ENCODE measurements at regions not wholly inside any gene's neighbourhood (a gene's known extent, or its start where the extent isn't known, plus 50 kb on each side); places are given as distances from the start of the nearest gene placed in this dataset.

DNA sequence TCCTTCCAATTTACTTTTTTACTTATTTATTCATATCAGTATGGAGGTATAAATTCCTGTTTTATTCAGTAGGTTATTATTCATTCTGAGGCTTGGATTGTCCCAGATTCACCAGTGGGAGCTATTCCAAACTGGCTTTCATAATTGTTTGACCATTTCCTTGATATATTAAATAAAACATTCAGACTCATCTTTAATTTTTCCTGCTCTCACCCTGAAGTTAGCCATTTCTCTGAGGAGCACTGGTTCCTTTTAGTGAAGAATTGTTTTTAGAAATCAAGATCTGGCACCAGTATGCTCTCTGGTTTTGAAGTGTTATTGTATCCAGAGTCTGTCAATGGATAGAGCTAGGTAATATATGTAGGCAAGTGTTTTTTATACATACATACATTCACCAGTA is 66.9 kb upstream of the DCBLD2 start:
- ChIA-PET POLR2A (interaction anchor here (0.7 to 1.5 kb wide), 3 partner anchors 17 to 52 kb away, joined by 3 read pairs; no protein-coding TSS in a partner anchor), CTCF (interaction anchor here (0.7 to 1.6 kb wide), 3 partner anchors 23 to 67 kb away, joined by 3 to 4 read pairs (median 3); partner anchors contain the start of gene DCBLD2)
- H3K36me3 Mint-ChIP-seq (ENCODE audit: insufficient read depth, unreplicated experiment) = no peaks in the 10 kb centered on the region
- H3K27me3 Mint-ChIP-seq (ENCODE audit: insufficient read depth, unreplicated experiment) = no peaks in the 10 kb centered on the region
- H3K27ac Mint-ChIP-seq (ENCODE audit: low read depth, unreplicated experiment) = no peak overlapping the region
- peaks cover 36% of the 10 kb centered on the region for H3K4me1 Mint-ChIP-seq (ENCODE audit: insufficient read depth, unreplicated experiment)
- TF ChIP-seq, protein P1, sequence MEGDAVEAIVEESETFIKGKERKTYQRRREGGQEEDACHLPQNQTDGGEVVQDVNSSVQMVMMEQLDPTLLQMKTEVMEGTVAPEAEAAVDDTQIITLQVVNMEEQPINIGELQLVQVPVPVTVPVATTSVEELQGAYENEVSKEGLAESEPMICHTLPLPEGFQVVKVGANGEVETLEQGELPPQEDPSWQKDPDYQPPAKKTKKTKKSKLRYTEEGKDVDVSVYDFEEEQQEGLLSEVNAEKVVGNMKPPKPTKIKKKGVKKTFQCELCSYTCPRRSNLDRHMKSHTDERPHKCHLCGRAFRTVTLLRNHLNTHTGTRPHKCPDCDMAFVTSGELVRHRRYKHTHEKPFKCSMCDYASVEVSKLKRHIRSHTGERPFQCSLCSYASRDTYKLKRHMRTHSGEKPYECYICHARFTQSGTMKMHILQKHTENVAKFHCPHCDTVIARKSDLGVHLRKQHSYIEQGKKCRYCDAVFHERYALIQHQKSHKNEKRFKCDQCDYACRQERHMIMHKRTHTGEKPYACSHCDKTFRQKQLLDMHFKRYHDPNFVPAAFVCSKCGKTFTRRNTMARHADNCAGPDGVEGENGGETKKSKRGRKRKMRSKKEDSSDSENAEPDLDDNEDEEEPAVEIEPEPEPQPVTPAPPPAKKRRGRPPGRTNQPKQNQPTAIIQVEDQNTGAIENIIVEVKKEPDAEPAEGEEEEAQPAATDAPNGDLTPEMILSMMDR (IDR thresholded peaks at IDR 0.05; ENCODE audit: unreplicated experiment) = no peak
- no peak overlapping the region for H3K4me3 Mint-ChIP-seq (ENCODE audit: unreplicated experiment)
- H3K9me3 Mint-ChIP-seq (ENCODE audit: unreplicated experiment) = no peaks in the 10 kb centered on the region
- no TSS peak for BruUV-seq (replicated peaks)
- intact Hi-C loops (cut with micrococcal nuclease) = no loop called here
- no peak for DNase-seq (ENCODE audit: unreplicated experiment)

DNA sequence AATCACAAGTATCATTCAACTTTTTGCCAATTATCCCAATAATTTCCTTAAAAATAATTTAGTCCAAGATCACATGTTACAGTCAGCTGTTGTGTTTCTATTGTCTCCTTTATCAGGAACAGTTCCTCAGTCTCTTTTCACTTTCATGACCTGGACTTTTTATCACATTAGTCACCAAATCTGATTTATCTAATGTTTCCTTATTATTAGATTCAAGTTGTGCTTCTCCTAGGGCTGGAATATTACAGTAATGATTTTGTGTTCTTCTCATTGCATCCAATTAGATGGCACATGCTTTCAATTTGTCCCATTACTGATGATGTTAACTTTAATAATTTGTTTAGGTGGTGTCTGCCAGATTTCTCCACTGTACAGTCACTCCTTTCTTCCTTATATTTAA is 66.3 kb upstream of the DCBLD2 start:
- no TSS peak for BruUV-seq (replicated peaks)
- Mint-ChIP-seq H3K9me3 (ENCODE audit: unreplicated experiment) (no peaks in the 10 kb centered on the region), H3K4me1 (ENCODE audit: insufficient read depth, unreplicated experiment) (peaks cover 33% of the 10 kb centered on the region), H3K36me3 (ENCODE audit: insufficient read depth, unreplicated experiment) (no peaks in the 10 kb centered on the region), H3K27me3 (ENCODE audit: insufficient read depth, unreplicated experiment) (no peaks in the 10 kb centered on the region), H3K4me3 (ENCODE audit: unreplicated experiment) (no peak overlapping the region), H3K27ac (ENCODE audit: low read depth, unreplicated experiment) (no peak overlapping the region)
- intact Hi-C loops (cut with micrococcal nuclease) = no loop called here
- CTCF ChIA-PET = interaction anchor here (1.1 kb wide), 1 partner anchor 26 kb away, joined by 4 read pairs; no protein-coding TSS in a partner anchor
- POLR2A ChIA-PET = interaction anchor here (1.5 kb wide), 1 partner anchor 18 kb away, joined by 3 read pairs; no protein-coding TSS in a partner anchor
- no peak for DNase-seq (ENCODE audit: unreplicated experiment)
- TF ChIP-seq, protein P1 (IDR thresholded peaks at IDR 0.05; ENCODE audit: unreplicated experiment) = no peak

- ChIA-PET POLR2A (interaction anchor here (1.5 kb wide), 1 partner anchor 18 kb away, joined by 3 read pairs; no protein-coding TSS in a partner anchor), CTCF (interaction anchor here (1.1 kb wide), 1 partner anchor 27 kb away, joined by 4 read pairs; no protein-coding TSS in a partner anchor)
- BruUV-seq (replicated peaks) = no TSS peak
- no peaks in the 10 kb centered on the region for H3K36me3 Mint-ChIP-seq (ENCODE audit: insufficient read depth, unreplicated experiment)
- H3K9me3 Mint-ChIP-seq (ENCODE audit: unreplicated experiment) = no peaks in the 10 kb centered on the region
- peak overlapping the region; percentile 0 for H3K27ac Mint-ChIP-seq (ENCODE audit: low read depth, unreplicated experiment)
- intact Hi-C loops (cut with micrococcal nuclease) = no loop called here
- H3K27me3 Mint-ChIP-seq (ENCODE audit: insufficient read depth, unreplicated experiment) = no peaks in the 10 kb centered on the region
- TF ChIP-seq, protein P1 (IDR thresholded peaks at IDR 0.05; ENCODE audit: unreplicated experiment) = no peak
- H3K4me3 Mint-ChIP-seq (ENCODE audit: unreplicated experiment) = no peak overlapping the region
- no peak for DNase-seq (ENCODE audit: unreplicated experiment)
- H3K4me1 Mint-ChIP-seq (ENCODE audit: insufficient read depth, unreplicated experiment) = peaks cover 26% of the 10 kb centered on the region
Observed at GRCh38 chr3:98966862-98967546, 65.5 kb upstream of the DCBLD2 start.

DNA sequence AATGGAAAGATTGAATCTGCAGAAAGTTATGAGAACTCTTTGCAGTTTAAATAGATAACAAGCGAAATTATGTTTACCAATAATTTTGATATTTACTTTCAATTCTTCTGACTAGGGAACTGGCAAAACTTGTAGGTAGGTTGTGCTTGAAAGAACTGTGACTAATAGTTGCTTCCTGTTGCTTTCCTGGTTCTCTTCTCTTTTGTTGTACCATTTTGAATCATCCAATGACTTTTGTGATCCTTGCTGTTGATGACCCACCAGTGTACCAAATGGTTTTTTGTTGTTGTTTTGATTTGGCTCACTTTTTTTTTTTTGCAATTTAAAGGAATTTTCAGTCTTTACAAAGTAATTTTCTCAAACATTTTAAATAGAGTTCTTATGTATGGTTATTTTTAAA is 64.9 kb upstream of the DCBLD2 start:
- H3K27ac Mint-ChIP-seq (ENCODE audit: low read depth, unreplicated experiment) = peak overlapping the region; percentile 0
- no peak for DNase-seq (ENCODE audit: unreplicated experiment)
- TF ChIP-seq, protein P1 (IDR thresholded peaks at IDR 0.05; ENCODE audit: unreplicated experiment) = no peak
- CTCF ChIA-PET = no interaction called here
- H3K36me3 Mint-ChIP-seq (ENCODE audit: insufficient read depth, unreplicated experiment) = no peaks in the 10 kb centered on the region
- peaks cover 22% of the 10 kb centered on the region for H3K4me1 Mint-ChIP-seq (ENCODE audit: insufficient read depth, unreplicated experiment)
- POLR2A ChIA-PET = no interaction called here
- BruUV-seq (replicated peaks) = no TSS peak
- intact Hi-C loops (cut with micrococcal nuclease) = no loop called here
- no peaks in the 10 kb centered on the region for H3K9me3 Mint-ChIP-seq (ENCODE audit: unreplicated experiment)
- no peak overlapping the region for H3K4me3 Mint-ChIP-seq (ENCODE audit: unreplicated experiment)
- no peaks in the 10 kb centered on the region for H3K27me3 Mint-ChIP-seq (ENCODE audit: insufficient read depth, unreplicated experiment)

Data from MCF 10A (cell line).